HCT116 (cell line): ENCODE measurements at regions not wholly inside any gene's neighbourhood (a gene's known extent, or its start where the extent isn't known, plus 50 kb on each side); places are given as distances from the start of the nearest gene placed in this dataset.
"Not testable (repeated sequence)": the region's sequence is repeated elsewhere in the genome, so short reads cannot be mapped to it uniquely, and the experiment has no call there.

Experiments
- ATAC-seq: fragments of 200-7000 bp; cut with Tn5 transposase; 2 replicates; pipeline ENCODE4 v1.9.1; 2020; ENCODE audit warnings: mild to moderate bottlenecking, moderate library complexity
- BruUV-seq: library from RNA; stranded (reverse); fragments of 400-500 nt; replicated peaks from 2 replicates; lab custom pipeline; 2021; lab: Mats Ljungman, UMichigan
- CTCF ChIA-PET: fragments of 300-600 bp; sonication (Branson Sonifier 250); formaldehyde crosslinking; loops from one replicate; lab custom pipeline; 2021; ENCODE audit warnings: antibody characterized with exemption; lab: Charles Lee
- POLR2A ChIA-PET: fragments of 300-600, 350-600 bp; sonication (Branson Sonifier 250); formaldehyde crosslinking; loops from one replicate; lab custom pipeline; 2021; ENCODE audit warnings: antibody characterized with exemption; lab: Charles Lee
- RAD21 ChIA-PET, 2 experiments: fragments of 300-600 bp; sonication (Branson Sonifier 250); formaldehyde crosslinking; loops; one replicate each; lab custom pipeline; 2023; ENCODE audit warnings: low total read pairs in 2 of 2; ENCODE audit not compliant: uncharacterized antibody in 2 of 2, unreplicated experiment in 2 of 2, low non-redundant PET in 1 of 2; lab: Charles Lee
- DNase-seq: peaks from one replicate; pipeline ENCODE4 v3.0.0-alpha.2; 2010; ENCODE audit warnings: low read depth, low spot score
- H2AFZ ChIP-seq: fragments of 200-600 bp; shearing (Covaris generic), sonication (generic); 2 replicates; pipeline ENCODE4 v1.6.1; 2017; ENCODE audit warnings: low read depth, mixed run types, mixed read lengths, antibody characterized with exemption, low read length; ENCODE audit not compliant: poor library complexity, severe bottlenecking
- H3K27ac ChIP-seq: 2 replicates; pipeline ENCODE4 v1.5.1; 2012; ENCODE audit warnings: low read depth, low read length
- H3K27me3 ChIP-seq: fragments of 200-600 bp; sonication (generic); 2 replicates; pipeline ENCODE4 v1.6.1; 2016; ENCODE audit warnings: mixed run types, low read length, mixed read lengths; ENCODE audit not compliant: insufficient read depth
- H3K36me3 ChIP-seq, 2 experiments: fragments of 200-500 bp in 1 of 2; fragments of 200-600 bp in 1 of 2; sonication (Bioruptor generic) in 1 of 2; sonication (generic) in 1 of 2; 2 replicates each; pipeline versions ENCODE4 v1.5.1 to v1.6.1; 2014 to 2016; ENCODE audit warnings: low read length in 2 of 2, inconsistent platforms in 1 of 2, mixed read lengths in 1 of 2, mixed run types in 1 of 2; ENCODE audit not compliant: insufficient read depth in 2 of 2, control insufficient read depth in 1 of 2
- H3K4me1 ChIP-seq, 2 experiments: fragments of 200-600 bp in 1 of 2; sonication (generic) in 1 of 2; 2 replicates each; pipeline versions ENCODE4 v1.5.1 to v1.6.1; 2012 to 2017; ENCODE audit warnings: low read length in 2 of 2, inconsistent platforms in 1 of 2, mild to moderate bottlenecking in 1 of 2, mixed read lengths in 1 of 2, mixed run types in 1 of 2, moderate library complexity in 1 of 2; ENCODE audit not compliant: insufficient read depth in 2 of 2, control insufficient read depth in 1 of 2
- H3K4me2 ChIP-seq: fragments of 200-600 bp; sonication (generic); 2 replicates; pipeline ENCODE4 v1.6.1; 2017; ENCODE audit warnings: mixed run types, low read length, mixed read lengths
- H3K4me3 ChIP-seq, 2 experiments: fragments of 200-600 bp in 1 of 2; sonication (generic) in 1 of 2; replicated peaks in 1 of 2; 2 replicates each; pipeline ENCODE4 v1.5.1; 2011 to 2016; ENCODE audit warnings: low read length in 2 of 2, control low read depth in 1 of 2, low read depth in 1 of 2, mild to moderate bottlenecking in 1 of 2, mixed read lengths in 1 of 2, mixed run types in 1 of 2
- H3K79me2 ChIP-seq: fragments of 200-600 bp; sonication (generic); 2 replicates; pipeline ENCODE4 v1.6.1; 2017; ENCODE audit warnings: mild to moderate bottlenecking, mixed run types, low read length, moderate library complexity, mixed read lengths; ENCODE audit not compliant: insufficient read depth
- H3K9ac ChIP-seq: fragments of 200-600 bp; sonication (generic); 2 replicates; pipeline ENCODE4 v1.6.1; 2016; ENCODE audit warnings: low read length, mixed read lengths
- H3K9me2 ChIP-seq: fragments of 200-600 bp; sonication (generic), shearing (Covaris generic); 2 replicates; pipeline ENCODE4 v1.6.1; 2017; ENCODE audit warnings: mixed run types, mild to moderate bottlenecking, moderate library complexity; ENCODE audit not compliant: insufficient read depth
- H3K9me3 ChIP-seq, 2 experiments: fragments of 200-500 bp in 1 of 2; fragments of 200-600 bp in 1 of 2; sonication (Bioruptor generic) in 1 of 2; sonication (generic) in 1 of 2; 2 replicates each; pipeline ENCODE4 v1.6.1; 2014 to 2017; ENCODE audit warnings: low read length in 2 of 2, mixed read lengths in 2 of 2, inconsistent platforms in 1 of 2, low read depth in 1 of 2, mild to moderate bottlenecking in 1 of 2, mixed run types in 1 of 2, moderate library complexity in 1 of 2; ENCODE audit not compliant: control insufficient read depth in 1 of 2, insufficient read depth in 1 of 2
- H4K20me1 ChIP-seq: fragments of 200-600 bp; sonication (generic), shearing (Covaris generic); 2 replicates; pipeline ENCODE4 v1.6.1; 2017; ENCODE audit warnings: mixed run types, mild to moderate bottlenecking, moderate library complexity; ENCODE audit not compliant: insufficient read depth
- ATF3 ChIP-seq: IDR thresholded peaks from 2 replicates; pipeline ENCODE4 v1.6.1; 2012
- CBX3 ChIP-seq: IDR thresholded peaks from 2 replicates; pipeline ENCODE4 v1.6.1; 2012; ENCODE audit warnings: low read depth
- CEBPB ChIP-seq: IDR thresholded peaks from 2 replicates; pipeline ENCODE4 v1.6.1; 2012; ENCODE audit warnings: low read depth
- CTCF ChIP-seq, 3 experiments: fragments of 200-600 bp in 1 of 3; sonication (generic) in 1 of 3; IDR thresholded peaks in 2 of 3; conservative IDR thresholded peaks in 1 of 3; 2 replicates each; pipeline ENCODE4 v1.5.1; 2012 to 2017; ENCODE audit warnings: low read depth in 2 of 3, low read length in 2 of 3, antibody characterized with exemption in 1 of 3, borderline replicate concordance in 1 of 3, control low read depth in 1 of 3, mild to moderate bottlenecking in 1 of 3, mixed read lengths in 1 of 3, mixed run types in 1 of 3, moderate library complexity in 1 of 3; ENCODE audit not compliant: insufficient read depth in 1 of 3
- EGR1 ChIP-seq: IDR thresholded peaks from 2 replicates; pipeline ENCODE4 v1.6.1; 2012; ENCODE audit warnings: low read depth
- ELF1 ChIP-seq: IDR thresholded peaks from 2 replicates; pipeline ENCODE4 v1.6.1; 2012; ENCODE audit warnings: low read depth, borderline replicate concordance
- EZH2 ChIP-seq: fragments of 200-600 bp; sonication (generic); IDR thresholded peaks from 2 replicates; pipeline ENCODE4 v1.6.1; 2017; ENCODE audit warnings: antibody characterized with exemption, mixed run types
- FOSL1 ChIP-seq: IDR thresholded peaks from 2 replicates; pipeline ENCODE4 v1.6.1; 2012; ENCODE audit warnings: low read depth
- JUND ChIP-seq: IDR thresholded peaks from 2 replicates; pipeline ENCODE4 v1.6.1; 2012
- POLR2A ChIP-seq: IDR thresholded peaks from 2 replicates; pipeline ENCODE4 v1.7.0; 2011; ENCODE audit warnings: borderline replicate concordance; ENCODE audit not compliant: insufficient read depth, insufficient read length; ENCODE audit errors: extremely low read depth
- POLR2AphosphoS5 ChIP-seq: IDR thresholded peaks from 2 replicates; pipeline ENCODE4 v1.6.1; 2011; ENCODE audit warnings: mild to moderate bottlenecking, low read depth, low read length, moderate library complexity
- REST ChIP-seq: IDR thresholded peaks from 2 replicates; pipeline ENCODE4 v1.6.1; 2012; ENCODE audit warnings: low read depth
- SIN3A ChIP-seq: IDR thresholded peaks from 2 replicates; pipeline ENCODE4 v1.6.1; 2012; ENCODE audit warnings: low read depth
- SP1 ChIP-seq: IDR thresholded peaks from 2 replicates; pipeline ENCODE4 v1.6.1; 2012; ENCODE audit warnings: low read depth
- YY1 ChIP-seq: IDR thresholded peaks from 2 replicates; pipeline ENCODE4 v1.6.1; 2011; ENCODE audit warnings: low read length, low read depth, moderate library complexity, mild to moderate bottlenecking; ENCODE audit not compliant: insufficient replicate concordance; ENCODE audit errors: extremely low read depth
- ZBTB33 ChIP-seq: IDR thresholded peaks from 2 replicates; pipeline ENCODE4 v1.6.1; 2011; ENCODE audit warnings: mild to moderate bottlenecking, low read length, moderate library complexity; ENCODE audit not compliant: insufficient replicate concordance; ENCODE audit errors: extremely low read depth
- ZFX ChIP-seq: fragments of 450-650 bp; IDR thresholded peaks from 2 replicates; pipeline ENCODE4 v1.6.1; 2017
- intact Hi-C: fragments of 100-400 bp; cut with micrococcal nuclease; formaldehyde crosslinking; loops from 2 replicates; pipeline ENCODE4 v1.10.0; 2022

GRCh38 chr1:188170935-188171334, 1342.2 kb downstream of the PLA2G4A start:
- Histone ChIP-seq H3K27ac (no peak overlapping the region), H3K4me3 (no peak overlapping the region), H3K9ac (no peak overlapping the region), H4K20me1 (no peaks in the 10 kb centered on the region), H3K36me3 (no peaks in the 10 kb centered on the region), H3K9me3 (no peaks in the 10 kb centered on the region), H3K4me1 (no peaks in the 10 kb centered on the region), H3K4me2 (no peak overlapping the region), H2AFZ (no peak overlapping the region), H3K27me3 (no peaks in the 10 kb centered on the region), H3K79me2 (no peaks in the 10 kb centered on the region), H3K9me2 (no peaks in the 10 kb centered on the region)
- no TSS peak for BruUV-seq
- POLR2A ChIA-PET, result no interaction called here
- RAD21 ChIA-PET, result no interaction called here
- CTCF ChIA-PET, result no interaction called here
- intact Hi-C loops, result no loop called here
- no peak for DNase-seq
- no peak for ATAC-seq
- no peak for TF ChIP-seq YY1
- no peak for TF ChIP-seq ZFX
- TF ChIP-seq SP1, result no peak
- TF ChIP-seq ATF3, result no peak
- no peak for TF ChIP-seq EGR1
- no peak for TF ChIP-seq FOSL1
- TF ChIP-seq SIN3A, result no peak
- no peak for TF ChIP-seq CBX3
- no peak for TF ChIP-seq CEBPB
- TF ChIP-seq POLR2A, result no peak
- TF ChIP-seq CTCF (IDR thresholded peaks at IDR 0.05 in 2 of 3, conservative IDR thresholded peaks at IDR 0.05 in 1 of 3; ENCODE audit: borderline replicate concordance in 1 of 3, insufficient read depth in 1 of 3, low read depth in 2 of 3, low read length in 2 of 3), result no peak
- no peak for TF ChIP-seq ZBTB33
- TF ChIP-seq JUND, result no peak
- no peak for TF ChIP-seq REST
- no peak for TF ChIP-seq POLR2AphosphoS5
- TF ChIP-seq ELF1, result no peak
- TF ChIP-seq EZH2, result no peak

GRCh38 chr1:188182063-188182462, 1353.3 kb downstream of the PLA2G4A start:
- H3K79me2 ChIP-seq, H3K4me3 ChIP-seq, H2AFZ ChIP-seq, BruUV-seq, H3K9ac ChIP-seq, H3K4me1 ChIP-seq, H3K9me3 ChIP-seq, H3K9me2 ChIP-seq, intact Hi-C loops, CTCF ChIA-PET, H3K27me3 ChIP-seq, ATAC-seq, RAD21 ChIA-PET, H4K20me1 ChIP-seq, H3K36me3 ChIP-seq, H3K4me2 ChIP-seq, H3K27ac ChIP-seq, POLR2A ChIA-PET, DNase-seq: not testable (repeated sequence)
